Breast epithelium (tissue), 3 donors: ENCODE measurements at regions not wholly inside any gene's neighbourhood (a gene's known extent, or its start where the extent isn't known, plus 50 kb on each side); places are given as distances from the start of the nearest gene placed in this dataset.

Experiments used
- CTCF ChIP-seq, 3 donors: fragments of 450-650 bp; IDR thresholded peaks; one replicate each; pipeline ENCODE4 v1.5.1; 2016 to 2017; ENCODE audit warnings: antibody characterized with exemption in 3 of 3, mild to moderate bottlenecking in 3 of 3, moderate library complexity in 3 of 3
- POLR2A ChIP-seq: fragments of 450-650 bp; IDR thresholded peaks from one replicate; pipeline ENCODE4 v1.6.1; 2016; ENCODE audit warnings: antibody characterized with exemption, mild to moderate bottlenecking, moderate library complexity
- POLR2AphosphoS5 ChIP-seq, 3 donors: sonication (generic); formaldehyde crosslinking; IDR thresholded peaks; one replicate each; pipeline ENCODE4 v1.6.1; 2017; ENCODE audit warnings: antibody characterized with exemption in 3 of 3

GRCh38 chr6:131486608-131487007, 86.4 kb upstream of the ARG1 start:
- TF ChIP-seq CTCF (IDR thresholded peaks at IDR 0.05): no peak
- TF ChIP-seq POLR2A: no peak
- TF ChIP-seq POLR2AphosphoS5 (IDR thresholded peaks at IDR 0.05): no peak
